ENCODE measurements at regions not wholly inside any gene's neighbourhood (a gene's known extent, or its start where the extent isn't known, plus 50 kb on each side); places are given as distances from the start of the nearest gene placed in this dataset.
"Not testable (repeated sequence)": the region's sequence is repeated elsewhere in the genome, so short reads cannot be mapped to it uniquely, and the experiment has no call there.

- DNase-seq = no peak
These were observed 244.4 kb upstream of the JADE1 start for GRCh38 chr4:128565054-128565453.

- no peak for DNase-seq
These were observed 245.3 kb upstream of the JADE1 start for GRCh38 chr4:128564081-128564630.

GRCh38 chr4:128560754-128561495, 248.6 kb upstream of the JADE1 start:
- no peak for DNase-seq

- no peak for DNase-seq
These were observed 250.4 kb upstream of the JADE1 start for GRCh38 chr4:128558896-128559679.

DNA sequence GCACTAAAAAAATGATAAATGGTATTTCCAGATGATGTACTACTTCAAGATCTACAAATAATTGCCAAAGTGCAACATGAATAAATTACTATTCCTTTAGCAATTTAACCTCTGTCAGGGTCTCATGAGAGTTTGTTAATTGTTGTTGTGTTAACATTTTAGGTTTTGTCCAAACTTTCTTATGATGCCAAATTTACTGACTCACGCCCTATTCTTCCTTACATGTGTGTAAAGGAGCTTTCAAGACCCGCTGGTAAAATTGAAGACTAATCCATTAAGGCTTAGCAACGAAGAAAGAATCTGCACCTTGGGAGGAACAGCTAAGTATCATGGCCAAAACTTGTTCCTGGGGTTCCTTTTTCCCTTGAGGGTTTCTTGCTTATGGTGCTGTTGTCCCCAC, 252.7 kb upstream of the JADE1 start:
- DNase-seq = no peak

- no peak for DNase-seq
These were observed 255.6 kb upstream of the JADE1 start for GRCh38 chr4:128553686-128554515.

DNA sequence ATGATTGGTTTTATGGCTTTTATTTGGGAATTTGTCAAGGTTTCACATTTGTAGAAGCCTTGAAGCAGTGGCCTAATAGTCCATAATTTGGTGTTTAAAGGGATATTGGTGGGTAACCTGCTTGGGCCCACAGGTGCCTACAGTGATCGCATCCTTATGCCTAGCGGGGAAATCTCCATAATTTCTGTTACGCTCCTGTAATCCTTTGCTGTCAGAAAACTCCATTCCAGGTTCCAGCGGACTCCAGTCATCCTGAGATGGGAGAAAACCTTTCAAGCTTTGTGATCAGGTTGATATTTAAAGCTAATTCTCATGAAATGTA, 257.0 kb upstream of the JADE1 start:
- DNase-seq = no peak

DNA sequence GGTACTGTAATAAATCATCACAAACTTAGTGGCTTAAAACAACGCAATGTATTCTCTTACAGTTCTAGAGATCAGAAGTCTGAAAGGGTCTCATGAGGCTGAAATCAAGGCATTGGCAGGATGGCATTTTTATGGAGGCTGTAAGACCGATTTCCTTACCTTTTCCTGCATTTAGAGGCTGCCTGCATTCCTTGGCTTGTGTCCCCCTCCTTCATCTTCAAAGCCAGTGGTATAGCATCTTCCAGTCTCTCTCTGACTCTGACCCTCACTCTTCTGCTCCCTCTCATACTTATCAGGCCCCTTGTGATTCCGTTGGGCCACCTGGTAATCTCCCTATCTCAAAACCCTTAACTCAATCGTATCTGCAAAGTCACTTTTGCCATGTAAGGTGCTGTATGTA, 258.2 kb upstream of the JADE1 start:
- DNase-seq = no peak

DNA sequence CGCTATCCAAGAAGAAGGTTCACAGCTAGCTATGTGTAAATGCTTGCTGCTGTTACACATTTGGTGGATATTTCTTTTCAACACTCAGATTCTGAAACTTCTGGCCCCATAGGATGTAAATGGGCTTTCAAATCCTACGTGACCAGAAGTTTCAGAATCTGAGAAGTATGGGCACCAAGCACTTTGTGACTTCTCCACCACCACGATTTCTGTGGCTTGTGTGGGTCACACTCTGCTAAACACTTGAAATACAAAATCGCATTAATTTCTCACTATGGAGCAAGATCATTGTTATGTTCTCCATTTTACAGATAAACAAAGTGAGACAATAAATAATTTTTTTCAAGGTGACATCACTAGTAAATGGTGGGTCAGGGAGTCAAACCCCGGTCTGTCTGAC, 259.4 kb upstream of the JADE1 start:
- no peak for DNase-seq

- DNase-seq = no peak
These were observed 259.9 kb upstream of the JADE1 start for GRCh38 chr4:128549636-128550035.

- DNase-seq = no peak
These were observed 260.8 kb upstream of the PGRMC2 start for GRCh38 chr4:128548381-128548780.

- DNase-seq = no peak
These were observed 256.7 kb upstream of the PGRMC2 start for GRCh38 chr4:128544272-128544671.

GRCh38 chr4:128543696-128544095, 256.1 kb upstream of the PGRMC2 start:
- no peak for DNase-seq

- no peak for DNase-seq
These were observed 254.4 kb upstream of the PGRMC2 start for GRCh38 chr4:128542047-128542446.

GRCh38 chr4:128540122-128540521, 252.5 kb upstream of the PGRMC2 start:
- no peak for DNase-seq

- DNase-seq = no peak
These were observed 250.7 kb upstream of the PGRMC2 start for GRCh38 chr4:128538111-128538882.

DNA sequence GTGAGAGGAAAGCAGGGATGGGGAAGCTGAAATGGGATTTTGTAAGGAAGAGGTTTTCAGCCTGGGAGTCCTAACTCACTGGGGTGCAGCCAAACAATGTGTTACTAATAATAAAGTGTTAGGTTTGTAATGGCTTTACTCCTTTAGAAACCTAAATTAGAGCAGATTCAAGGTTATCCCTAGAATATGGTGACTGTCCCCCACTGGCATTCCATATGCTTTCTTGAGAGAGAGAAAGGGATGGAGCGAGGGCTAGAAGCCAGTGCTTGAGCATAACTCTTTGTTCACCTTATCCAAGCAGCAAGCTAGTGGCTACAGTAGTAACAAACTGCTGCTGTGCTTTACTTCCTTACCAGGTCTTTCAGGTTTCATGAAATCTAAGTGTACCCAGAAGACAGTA, 249.1 kb upstream of the PGRMC2 start:
- DNase-seq = no peak

GRCh38 chr4:128535510-128535909, 247.9 kb upstream of the PGRMC2 start:
- not testable (repeated sequence) for DNase-seq

DNA sequence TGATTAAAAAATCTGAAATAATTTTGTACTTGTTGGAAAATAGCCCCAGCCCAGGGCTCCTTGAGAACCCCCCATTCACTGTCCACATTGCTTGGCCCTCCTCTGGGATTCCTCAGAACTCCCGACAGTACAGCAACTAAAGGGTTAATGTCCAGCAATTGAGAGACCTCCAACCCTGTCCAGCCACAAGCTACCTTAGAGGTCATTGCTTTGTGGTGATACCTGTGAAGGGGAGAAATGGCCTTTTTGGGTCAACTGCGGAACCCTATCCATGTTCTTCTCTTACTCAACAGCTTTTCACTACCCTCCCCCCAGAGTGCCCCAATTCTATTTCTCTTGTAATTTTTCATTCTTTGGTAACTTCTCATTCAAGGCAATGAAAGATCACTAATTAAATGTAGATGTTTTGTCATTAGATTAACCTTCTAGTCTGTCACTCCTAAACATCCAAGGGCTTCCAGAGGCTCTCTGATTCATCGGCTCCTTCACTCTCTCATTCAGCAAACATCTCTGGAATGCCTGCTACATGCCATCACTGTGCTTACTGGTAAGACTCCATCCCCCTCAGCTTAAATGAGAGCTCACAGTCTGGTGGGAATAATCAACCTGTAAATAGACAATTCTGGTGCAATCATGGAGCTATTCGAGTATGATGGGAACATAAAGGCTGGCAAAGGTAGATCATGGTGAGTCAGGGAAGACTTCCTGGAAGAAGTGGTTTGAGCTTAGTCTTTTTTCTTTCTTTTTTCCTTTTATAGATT, 241.4 kb upstream of the PGRMC2 start:
- DNase-seq = no peak

DNA sequence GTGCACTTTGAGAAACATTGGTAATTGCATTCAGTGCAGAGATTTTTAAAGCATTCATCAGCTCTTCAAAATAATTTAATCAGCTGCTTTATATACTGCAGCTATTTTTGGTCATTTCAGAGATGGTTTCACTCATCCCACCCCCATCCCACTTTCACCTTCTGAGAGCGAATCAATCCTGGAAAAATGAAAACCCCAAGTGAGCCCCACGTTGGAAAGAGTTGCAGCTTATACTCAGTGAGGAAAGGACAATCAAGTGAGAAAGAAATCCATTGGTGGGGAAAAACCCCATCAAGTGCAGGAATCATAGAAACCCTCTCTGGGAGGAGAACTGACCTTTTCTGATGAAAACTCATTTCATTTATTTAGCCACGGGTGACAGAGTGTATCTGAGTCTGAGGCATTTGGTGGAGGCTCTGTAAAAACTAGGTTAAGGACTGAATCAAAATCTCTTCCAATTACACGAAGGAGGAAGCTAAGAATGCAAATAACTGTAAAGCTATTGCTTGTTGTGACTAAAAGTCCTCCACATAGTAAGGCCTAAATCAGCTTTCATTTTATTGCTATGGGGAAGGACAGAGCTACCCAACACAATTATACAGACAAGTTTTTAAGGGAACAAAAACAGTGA, 240.4 kb upstream of the PGRMC2 start:
- no peak for DNase-seq

DNA sequence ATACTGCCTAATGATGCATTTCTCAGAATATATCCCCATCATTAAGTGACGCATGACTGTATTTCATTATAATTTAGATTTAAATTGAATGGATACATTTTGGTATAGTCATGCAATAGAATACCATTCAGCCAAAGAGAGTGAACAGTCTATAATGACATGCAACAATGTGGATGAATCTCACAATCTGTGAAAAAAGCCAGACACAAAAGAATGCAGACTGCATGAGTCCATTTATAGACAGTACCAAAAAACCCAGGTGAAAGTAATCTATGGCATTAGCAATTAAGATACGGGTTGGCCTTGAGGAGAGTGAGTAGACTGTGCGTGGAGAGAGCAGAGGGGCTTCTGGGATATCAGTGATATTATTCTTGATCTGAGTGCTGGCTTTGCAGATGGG, 239.7 kb upstream of the PGRMC2 start:
- DNase-seq = no peak
